ENCODE measurements at regions not wholly inside any gene's neighbourhood (a gene's known extent, or its start where the extent isn't known, plus 50 kb on each side); places are given as distances from the start of the nearest gene placed in this dataset.

GRCh38 chr3:118011910-118012309, 1022.7 kb downstream of the IGSF11 start:
- WGBS (ENCODE audit: extremely low coverage, insufficient coverage, insufficient read length), result no CpG with 5 or more reads among the region's 3 CpGs
- Histone ChIP-seq H3K4me1 (ENCODE audit: control insufficient read depth in 1 of 2, insufficient read depth in 2 of 2, low read length in 2 of 2) (no peaks in the 10 kb centered on the region), H3K14ac (ENCODE audit: low read length) (no peak overlapping the region), H2BK12ac (ENCODE audit: low read length) (no peak overlapping the region), H4K8ac (ENCODE audit: low read depth, low read length) (no peak overlapping the region), H3K9ac (ENCODE audit: low read length) (no peak overlapping the region), H4K12ac (ENCODE audit: low read depth, low read length) (no peak overlapping the region), H3K79me1 (ENCODE audit: low read length) (no peaks in the 10 kb centered on the region), H3K9me3 (ENCODE audit: insufficient read depth, low read depth, low read length) (no peaks in the 10 kb centered on the region), H2BK120ac (ENCODE audit: insufficient read depth, low read length, poor library complexity) (no peak overlapping the region), H3K27me3 (ENCODE audit: insufficient read depth, low read length) (no peaks in the 10 kb centered on the region), H3K18ac (ENCODE audit: low read length) (no peak overlapping the region), H2AFZ (ENCODE audit: insufficient read depth, low read length, poor library complexity) (no peak overlapping the region), H3K4me3 (ENCODE audit: low read depth, low read length) (no peak overlapping the region), H4K91ac (ENCODE audit: low read depth, low read length) (no peak overlapping the region), H3K27ac (ENCODE audit: low read depth, low read length) (no peak overlapping the region), H3K36me3 (ENCODE audit: control insufficient read depth in 1 of 2, insufficient read depth in 2 of 2, low read length in 2 of 2) (no peaks in the 10 kb centered on the region), H3K79me2 (ENCODE audit: control insufficient read depth, insufficient read depth, low read length, poor library complexity) (no peaks in the 10 kb centered on the region), H2AK5ac (ENCODE audit: low read length) (no peak overlapping the region), H3K23ac (ENCODE audit: low read length) (no peak overlapping the region), H3K4ac (ENCODE audit: low read depth, low read length) (no peak overlapping the region), H2BK5ac (ENCODE audit: low read depth, low read length, poor library complexity) (no peak overlapping the region), H3K4me2 (ENCODE audit: low read length) (no peak overlapping the region)
- no peak for DNase-seq

GRCh38 chr3:118029049-118029448, 1005.6 kb downstream of the IGSF11 start:
- Histone ChIP-seq H3K9me3 (ENCODE audit: insufficient read depth, low read depth, low read length) (no peaks in the 10 kb centered on the region), H4K12ac (ENCODE audit: low read depth, low read length) (no peak overlapping the region), H3K4me3 (ENCODE audit: low read depth, low read length) (no peak overlapping the region), H2BK5ac (ENCODE audit: low read depth, low read length, poor library complexity) (no peak overlapping the region), H3K14ac (ENCODE audit: low read length) (no peak overlapping the region), H3K79me1 (ENCODE audit: low read length) (no peaks in the 10 kb centered on the region), H3K9ac (ENCODE audit: low read length) (no peak overlapping the region), H2AK5ac (ENCODE audit: low read length) (no peak overlapping the region), H3K4me1 (ENCODE audit: control insufficient read depth in 1 of 2, insufficient read depth in 2 of 2, low read length in 2 of 2) (no peaks in the 10 kb centered on the region), H4K91ac (ENCODE audit: low read depth, low read length) (no peak overlapping the region), H3K18ac (ENCODE audit: low read length) (no peak overlapping the region), H3K36me3 (ENCODE audit: control insufficient read depth in 1 of 2, insufficient read depth in 2 of 2, low read length in 2 of 2) (no peaks in the 10 kb centered on the region), H4K8ac (ENCODE audit: low read depth, low read length) (no peak overlapping the region), H3K27me3 (ENCODE audit: insufficient read depth, low read length) (no peaks in the 10 kb centered on the region), H3K23ac (ENCODE audit: low read length) (no peak overlapping the region), H3K4me2 (ENCODE audit: low read length) (no peak overlapping the region), H3K79me2 (ENCODE audit: control insufficient read depth, insufficient read depth, low read length, poor library complexity) (no peaks in the 10 kb centered on the region), H2AFZ (ENCODE audit: insufficient read depth, low read length, poor library complexity) (no peak overlapping the region), H2BK12ac (ENCODE audit: low read length) (no peak overlapping the region), H3K4ac (ENCODE audit: low read depth, low read length) (no peak overlapping the region), H3K27ac (ENCODE audit: low read depth, low read length) (no peak overlapping the region), H2BK120ac (ENCODE audit: insufficient read depth, low read length, poor library complexity) (no peak overlapping the region)
- no peak for DNase-seq
- WGBS (ENCODE audit: extremely low coverage, insufficient coverage, insufficient read length), result no CpG with 5 or more reads among the region's 2 CpGs

GRCh38 chr3:118036215-118036614, 998.4 kb downstream of the IGSF11 start:
- no peak overlapping the region for H3K4me2 ChIP-seq (ENCODE audit: low read length)
- no CpG with 5 or more reads among the region's 1 CpG for WGBS (ENCODE audit: extremely low coverage, insufficient coverage, insufficient read length)

GRCh38 chr3:118055381-118055780, 979.3 kb downstream of the IGSF11 start:
- Histone ChIP-seq H2BK120ac (ENCODE audit: insufficient read depth, low read length, poor library complexity) (no peak overlapping the region), H3K4me2 (ENCODE audit: low read length) (no peak overlapping the region), H3K4me1 (ENCODE audit: control insufficient read depth in 1 of 2, insufficient read depth in 2 of 2, low read length in 2 of 2) (no peaks in the 10 kb centered on the region), H3K23ac (ENCODE audit: low read length) (peak overlapping the region; percentile 97), H3K14ac (ENCODE audit: low read length) (no peak overlapping the region), H4K91ac (ENCODE audit: low read depth, low read length) (no peak overlapping the region), H3K79me2 (ENCODE audit: control insufficient read depth, insufficient read depth, low read length, poor library complexity) (no peaks in the 10 kb centered on the region), H3K4me3 (ENCODE audit: low read depth, low read length) (no peak overlapping the region), H3K4ac (ENCODE audit: low read depth, low read length) (no peak overlapping the region), H4K8ac (ENCODE audit: low read depth, low read length) (no peak overlapping the region), H4K12ac (ENCODE audit: low read depth, low read length) (no peak overlapping the region), H2BK12ac (ENCODE audit: low read length) (no peak overlapping the region), H3K27ac (ENCODE audit: low read depth, low read length) (no peak overlapping the region), H3K27me3 (ENCODE audit: insufficient read depth, low read length) (no peaks in the 10 kb centered on the region), H2AFZ (ENCODE audit: insufficient read depth, low read length, poor library complexity) (no peak overlapping the region), H3K9me3 (ENCODE audit: insufficient read depth, low read depth, low read length) (no peaks in the 10 kb centered on the region), H3K79me1 (ENCODE audit: low read length) (no peaks in the 10 kb centered on the region), H3K9ac (ENCODE audit: low read length) (no peak overlapping the region), H3K18ac (ENCODE audit: low read length) (no peak overlapping the region), H2BK5ac (ENCODE audit: low read depth, low read length, poor library complexity) (no peak overlapping the region), H3K36me3 (ENCODE audit: control insufficient read depth in 1 of 2, insufficient read depth in 2 of 2, low read length in 2 of 2) (no peaks in the 10 kb centered on the region), H2AK5ac (ENCODE audit: low read length) (no peak overlapping the region)
- DNase-seq, result no peak
- whole genome bisulfite sequencing (ENCODE audit: extremely low coverage, insufficient coverage, insufficient read length), result no CpG with 5 or more reads among the region's 1 CpG

More at GRCh38 chr3:118036215-118036614, 998.4 kb downstream of the IGSF11 start:
- no peak overlapping the region for H4K12ac ChIP-seq (ENCODE audit: low read depth, low read length)
- no peak for DNase-seq
- H2AK5ac ChIP-seq (ENCODE audit: low read length), result no peak overlapping the region
- H3K14ac ChIP-seq (ENCODE audit: low read length), result no peak overlapping the region
- H2BK12ac ChIP-seq (ENCODE audit: low read length), result no peak overlapping the region
- no peak overlapping the region for H2AFZ ChIP-seq (ENCODE audit: insufficient read depth, low read length, poor library complexity)
- H3K9ac ChIP-seq (ENCODE audit: low read length), result no peak overlapping the region
- H3K27me3 ChIP-seq (ENCODE audit: insufficient read depth, low read length), result no peaks in the 10 kb centered on the region
- H2BK120ac ChIP-seq (ENCODE audit: insufficient read depth, low read length, poor library complexity), result no peak overlapping the region
- no peak overlapping the region for H3K18ac ChIP-seq (ENCODE audit: low read length)
- H3K79me2 ChIP-seq (ENCODE audit: control insufficient read depth, insufficient read depth, low read length, poor library complexity), result no peaks in the 10 kb centered on the region
- H3K27ac ChIP-seq (ENCODE audit: low read depth, low read length), result no peak overlapping the region
- H4K8ac ChIP-seq (ENCODE audit: low read depth, low read length), result no peak overlapping the region
- H2BK5ac ChIP-seq (ENCODE audit: low read depth, low read length, poor library complexity), result no peak overlapping the region
- no peak overlapping the region for H3K4ac ChIP-seq (ENCODE audit: low read depth, low read length)
- no peak overlapping the region for H3K23ac ChIP-seq (ENCODE audit: low read length)
- no peak overlapping the region for H4K91ac ChIP-seq (ENCODE audit: low read depth, low read length)
- H3K4me1 ChIP-seq (ENCODE audit: control insufficient read depth in 1 of 2, insufficient read depth in 2 of 2, low read length in 2 of 2), result no peaks in the 10 kb centered on the region
- no peak overlapping the region for H3K4me3 ChIP-seq (ENCODE audit: low read depth, low read length)
- H3K79me1 ChIP-seq (ENCODE audit: low read length), result no peaks in the 10 kb centered on the region
- H3K36me3 ChIP-seq (ENCODE audit: control insufficient read depth in 1 of 2, insufficient read depth in 2 of 2, low read length in 2 of 2), result no peaks in the 10 kb centered on the region
- peaks cover 7% of the 10 kb centered on the region for H3K9me3 ChIP-seq (ENCODE audit: insufficient read depth, low read depth, low read length)

Measured in trophoblast cell (in vitro differentiated cells and primary cell).